Astrocyte of the spinal cord (primary cell): ENCODE measurements at regions not wholly inside any gene's neighbourhood (a gene's known extent, or its start where the extent isn't known, plus 50 kb on each side); places are given as distances from the start of the nearest gene placed in this dataset.
"Not testable (repeated sequence)": the region's sequence is repeated elsewhere in the genome, so short reads cannot be mapped to it uniquely, and the experiment has no call there.

Source experiments
- DNase-seq: peaks from one replicate; pipeline ENCODE4 v3.0.0; 2011; ENCODE audit warnings: low read depth, low spot score
- H3K4me3 ChIP-seq: 2 replicates; pipeline ENCODE4 v1.5.1; 2011; ENCODE audit warnings: low read depth, mild to moderate bottlenecking, low read length, moderate library complexity
- in situ Hi-C: cut with HindIII; loops from 2 replicates; pipeline ENCODE4 v1.10.0; 2017; ENCODE audit warnings: low sequenced_read_pairs
- TF ChIP-seq, protein P1 (sequence below): IDR thresholded peaks from 2 replicates; pipeline ENCODE4 v1.5.1; 2012; ENCODE audit warnings: low read depth, mild to moderate bottlenecking, low read length, inconsistent platforms

DNA sequence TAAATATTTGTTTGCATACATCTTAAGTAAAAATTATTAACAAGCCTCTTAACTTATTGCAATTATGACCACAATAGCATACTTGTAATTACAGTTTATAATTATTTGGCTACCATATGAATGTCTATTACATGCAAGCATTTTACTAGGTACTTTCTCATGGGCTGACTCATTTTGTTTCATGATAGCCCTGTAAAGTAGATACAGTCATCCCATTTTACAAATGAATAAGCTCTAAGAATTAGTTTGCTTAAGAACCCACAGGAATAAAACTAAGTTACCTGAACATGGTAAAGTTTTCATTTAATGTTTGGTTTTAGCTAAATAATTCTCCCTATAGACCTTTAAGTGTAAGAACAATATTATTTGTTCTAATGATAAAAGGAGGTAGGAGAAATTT lies 126.6 kb upstream of the IZUMO3 start:
- no peak overlapping the region for H3K4me3 ChIP-seq
- TF ChIP-seq, protein P1, sequence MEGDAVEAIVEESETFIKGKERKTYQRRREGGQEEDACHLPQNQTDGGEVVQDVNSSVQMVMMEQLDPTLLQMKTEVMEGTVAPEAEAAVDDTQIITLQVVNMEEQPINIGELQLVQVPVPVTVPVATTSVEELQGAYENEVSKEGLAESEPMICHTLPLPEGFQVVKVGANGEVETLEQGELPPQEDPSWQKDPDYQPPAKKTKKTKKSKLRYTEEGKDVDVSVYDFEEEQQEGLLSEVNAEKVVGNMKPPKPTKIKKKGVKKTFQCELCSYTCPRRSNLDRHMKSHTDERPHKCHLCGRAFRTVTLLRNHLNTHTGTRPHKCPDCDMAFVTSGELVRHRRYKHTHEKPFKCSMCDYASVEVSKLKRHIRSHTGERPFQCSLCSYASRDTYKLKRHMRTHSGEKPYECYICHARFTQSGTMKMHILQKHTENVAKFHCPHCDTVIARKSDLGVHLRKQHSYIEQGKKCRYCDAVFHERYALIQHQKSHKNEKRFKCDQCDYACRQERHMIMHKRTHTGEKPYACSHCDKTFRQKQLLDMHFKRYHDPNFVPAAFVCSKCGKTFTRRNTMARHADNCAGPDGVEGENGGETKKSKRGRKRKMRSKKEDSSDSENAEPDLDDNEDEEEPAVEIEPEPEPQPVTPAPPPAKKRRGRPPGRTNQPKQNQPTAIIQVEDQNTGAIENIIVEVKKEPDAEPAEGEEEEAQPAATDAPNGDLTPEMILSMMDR, result no peak
- in situ Hi-C loops, result no loop called here
- no peak for DNase-seq

DNA sequence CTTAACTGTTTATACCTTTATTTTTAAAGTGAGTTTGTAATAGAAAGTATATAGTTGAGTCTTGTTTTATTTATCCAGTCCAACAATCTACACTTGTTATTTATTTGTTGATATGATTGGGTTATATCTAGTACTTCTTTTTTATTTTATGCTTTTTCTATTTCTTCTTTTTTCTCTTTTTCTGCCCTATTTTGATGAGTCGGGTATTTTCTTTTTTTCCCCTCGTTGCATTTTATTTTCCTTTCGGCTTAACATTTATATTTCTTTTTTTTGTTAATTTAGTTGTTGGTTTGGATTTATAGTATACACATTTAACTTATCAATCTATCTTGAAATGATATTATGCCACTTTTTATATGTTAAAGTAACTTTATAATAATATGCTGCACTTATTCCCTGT lies 111.7 kb upstream of the IZUMO3 start:
- TF ChIP-seq, protein P1, result no peak
- in situ Hi-C loops, result no loop called here
- no peak for DNase-seq
- no peak overlapping the region for H3K4me3 ChIP-seq

DNA sequence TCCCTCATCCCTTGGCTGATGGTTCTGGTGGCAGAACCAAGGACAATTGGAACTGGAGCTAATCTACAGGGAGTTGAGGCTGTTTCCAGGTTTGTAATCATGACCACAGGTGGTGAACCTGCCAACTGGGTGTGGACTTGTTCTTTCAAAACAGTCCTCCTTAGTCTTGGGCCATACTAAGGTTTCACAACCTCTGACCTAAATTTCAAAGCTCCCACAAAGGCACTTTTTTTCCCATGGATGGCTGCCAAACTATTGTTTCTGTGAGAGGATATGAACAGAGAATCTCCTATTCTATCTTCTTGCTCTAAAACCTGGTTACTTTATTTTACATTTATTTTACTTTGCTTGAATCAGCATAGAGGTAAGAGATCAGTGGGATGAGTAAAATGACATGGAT lies 106.5 kb upstream of the IZUMO3 start:
- H3K4me3 ChIP-seq, result no peak overlapping the region
- in situ Hi-C loops, result no loop called here
- TF ChIP-seq, protein P1, result no peak
- no peak for DNase-seq

DNA sequence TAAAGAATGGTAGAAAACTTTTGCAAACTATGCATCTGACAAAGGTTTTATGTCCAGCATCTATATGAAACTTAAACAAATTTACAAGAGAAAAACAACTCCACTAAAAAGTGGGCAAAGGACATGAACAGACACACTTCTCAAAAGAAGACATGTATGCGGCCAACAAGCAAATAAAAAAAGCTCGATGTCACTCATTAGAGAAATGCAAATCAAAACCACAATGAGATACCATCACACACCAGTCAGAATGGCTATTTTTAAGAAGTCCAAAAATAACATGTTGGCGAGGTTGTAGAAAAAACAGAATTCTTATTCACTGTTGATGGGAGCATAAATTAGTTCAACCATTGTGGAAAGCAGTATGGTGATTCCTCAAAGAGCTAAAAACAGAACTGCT lies 83.1 kb upstream of the IZUMO3 start:
- in situ Hi-C loops, DNase-seq, H3K4me3 ChIP-seq: not testable (repeated sequence)

DNA sequence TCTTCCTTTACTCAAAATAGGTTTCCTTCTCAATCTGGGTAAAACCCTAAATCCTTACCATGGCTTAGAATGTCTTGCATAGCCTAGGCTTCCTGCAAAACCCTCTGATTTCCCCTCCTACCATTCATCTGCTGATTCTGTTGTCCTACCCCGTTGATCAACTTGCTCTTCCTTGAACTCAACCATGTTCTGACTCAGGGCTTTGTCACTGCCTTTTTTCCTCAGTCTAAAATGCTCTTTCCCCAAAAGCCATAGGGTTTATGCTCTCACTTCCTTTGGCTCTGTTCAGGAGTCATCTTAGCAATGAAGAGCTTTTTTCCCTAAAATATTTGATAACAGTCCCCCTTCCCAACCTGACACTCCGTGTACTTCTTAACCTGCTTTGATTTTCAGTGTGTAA lies 79.4 kb upstream of the IZUMO3 start:
- TF ChIP-seq, protein P1, result no peak
- no peak for DNase-seq
- in situ Hi-C loops, result no loop called here
- no peak overlapping the region for H3K4me3 ChIP-seq

DNA sequence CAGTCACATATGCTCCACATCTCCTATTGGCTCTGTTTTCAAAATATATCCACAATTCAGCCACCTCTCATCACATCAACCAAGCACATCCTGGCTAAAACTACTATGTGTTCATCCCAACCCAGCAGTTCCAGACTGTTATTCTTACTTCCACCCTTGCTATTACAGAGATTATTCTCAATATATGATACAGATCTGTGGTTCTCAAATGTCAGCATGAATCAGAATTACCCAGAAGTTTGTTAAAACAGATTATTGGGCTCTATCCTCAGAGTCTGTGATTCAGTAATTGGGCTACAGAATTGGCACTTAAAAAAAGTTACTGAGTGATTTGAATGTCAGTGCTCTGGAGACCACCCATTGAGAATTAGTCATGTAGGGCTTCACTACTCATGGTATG lies 78.8 kb upstream of the IZUMO3 start:
- in situ Hi-C loops, result no loop called here
- TF ChIP-seq, protein P1, result no peak
- DNase-seq, result peak; percentile 12

DNA sequence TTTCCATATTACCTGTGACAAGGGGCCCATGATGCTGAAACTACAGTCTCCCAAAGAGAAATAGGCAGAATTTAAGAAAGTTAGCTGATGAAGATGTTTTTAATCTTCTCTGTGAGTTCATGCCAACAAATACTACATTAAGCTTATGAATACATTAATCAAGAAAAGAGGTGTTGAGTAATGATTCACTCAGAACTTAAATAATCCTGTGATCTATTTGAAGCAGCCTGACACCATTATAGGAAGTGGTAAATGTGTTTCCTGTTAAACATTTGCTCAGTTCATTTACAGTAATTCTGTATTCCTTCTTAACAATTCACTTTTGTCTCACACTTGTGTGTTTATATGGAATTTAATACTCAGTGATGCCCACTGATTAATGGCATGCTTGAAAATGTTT lies 75.0 kb upstream of the IZUMO3 start:
- TF ChIP-seq, protein P1, result no peak
- in situ Hi-C loops, result no loop called here
- no peak for DNase-seq
- no peak overlapping the region for H3K4me3 ChIP-seq

More for the DNA sequence above, 78.8 kb upstream of the IZUMO3 start:
- no peak overlapping the region for H3K4me3 ChIP-seq
